IMR-90 (cell line): ENCODE measurements at regions not wholly inside any gene's neighbourhood (a gene's known extent, or its start where the extent isn't known, plus 50 kb on each side); places are given as distances from the start of the nearest gene placed in this dataset.
A peak's percentile ranks its signal among the peaks of the same experiment; 100 is the strongest.

Experiments
- ATAC-seq: fragments of 200-7000 bp; cut with Tn5 transposase; 2 replicates; pipeline ENCODE4 v1.9.1; 2020; ENCODE audit warnings: low read depth, mild to moderate bottlenecking, moderate library complexity
- BruUV-seq: library from RNA; stranded (reverse); fragments of 400-500 nt; replicated peaks from 2 replicates; lab custom pipeline; 2021; lab: Mats Ljungman, UMichigan
- CTCF ChIA-PET: fragments of 300-600 bp; formaldehyde crosslinking; extraction: SDS; loops from one replicate; lab custom pipeline; 2021; ENCODE audit warnings: antibody characterized with exemption; lab: Yijun Ruan, JAX
- POLR2A ChIA-PET: fragments of 300-600 bp; sonication (Branson Sonifier 250); formaldehyde crosslinking; loops from one replicate; lab custom pipeline; 2022; ENCODE audit warnings: antibody characterized with exemption; ENCODE audit not compliant: unreplicated experiment; lab: Charles Lee
- DNase-seq: peaks from one replicate; pipeline ENCODE4 v3.0.0; 2013
- H2AFZ ChIP-seq: replicated peaks from 2 replicates; pipeline ENCODE3; 2013; ENCODE audit warnings: low read length, mild to moderate bottlenecking; ENCODE audit not compliant: poor library complexity
- H2AK5ac ChIP-seq: 2 replicates; pipeline ENCODE4 v1.6.1; 2013; ENCODE audit warnings: low read depth, low read length, inconsistent platforms
- H2AK9ac ChIP-seq: replicated peaks from 2 replicates; pipeline ENCODE3; 2013; ENCODE audit warnings: mild to moderate bottlenecking, low read depth, low read length, moderate library complexity; ENCODE audit not compliant: poor library complexity
- H2BK120ac ChIP-seq: 2 replicates; pipeline ENCODE4 v1.6.1; 2013; ENCODE audit warnings: low read depth, low read length, inconsistent platforms
- H2BK15ac ChIP-seq: 3 replicates; pipeline ENCODE4 v1.6.1; 2013; ENCODE audit warnings: low read depth, low read length, inconsistent platforms
- H2BK20ac ChIP-seq: 2 replicates; pipeline ENCODE4 v1.6.1; 2013; ENCODE audit warnings: low read depth, mild to moderate bottlenecking, inconsistent platforms, low read length, moderate library complexity
- H2BK5ac ChIP-seq: 2 replicates; pipeline ENCODE4 v1.6.1; 2013; ENCODE audit warnings: mild to moderate bottlenecking, low read depth, low read length, inconsistent platforms; ENCODE audit not compliant: poor library complexity, severe bottlenecking
- H3K14ac ChIP-seq: replicated peaks from 2 replicates; pipeline ENCODE4 v1.6.1; 2013; ENCODE audit warnings: low read depth, low read length, inconsistent platforms
- H3K18ac ChIP-seq: 2 replicates; pipeline ENCODE4 v1.6.1; 2013; ENCODE audit warnings: low read depth, low read length, control low read depth
- H3K23ac ChIP-seq: 2 replicates; pipeline ENCODE4 v1.6.1; 2013; ENCODE audit warnings: low read depth, low read length, inconsistent platforms
- H3K27ac ChIP-seq: 2 replicates; pipeline ENCODE4 v1.5.1; 2013; ENCODE audit warnings: mild to moderate bottlenecking, control low read depth, low read length; ENCODE audit not compliant: insufficient read depth
- H3K27me3 ChIP-seq: 2 replicates; pipeline ENCODE4 v1.6.1; 2013; ENCODE audit warnings: low read length; ENCODE audit not compliant: control insufficient read depth, insufficient read depth
- H3K36me3 ChIP-seq: 2 replicates; pipeline ENCODE4 v1.6.1; 2013; ENCODE audit warnings: low read length, mixed read lengths; ENCODE audit not compliant: control insufficient read depth, insufficient read depth
- H3K4ac ChIP-seq: 2 replicates; pipeline ENCODE4 v1.6.1; 2013; ENCODE audit warnings: low read depth, low read length, inconsistent platforms
- H3K4me1 ChIP-seq: 2 replicates; pipeline ENCODE4 v1.6.1; 2013; ENCODE audit warnings: low read length, mixed read lengths; ENCODE audit not compliant: control insufficient read depth, insufficient read depth
- H3K4me2 ChIP-seq: 2 replicates; pipeline ENCODE4 v1.6.1; 2013; ENCODE audit warnings: low read depth, mild to moderate bottlenecking, control low read depth, low read length, moderate library complexity
- H3K4me3 ChIP-seq: 2 replicates; pipeline ENCODE4 v1.5.1; 2013; ENCODE audit warnings: low read depth, mild to moderate bottlenecking, control low read depth, low read length, moderate library complexity; ENCODE audit not compliant: insufficient read depth
- H3K56ac ChIP-seq: 2 replicates; pipeline ENCODE4 v1.6.1; 2013; ENCODE audit warnings: low read length, inconsistent platforms; ENCODE audit not compliant: insufficient read depth; ENCODE audit errors: extremely low read depth
- H3K79me1 ChIP-seq, 2 experiments: 2 replicates each; pipeline ENCODE4 v1.6.1; 2013; ENCODE audit warnings: low read length in 2 of 2, inconsistent platforms in 1 of 2, low read depth in 1 of 2
- H3K9ac ChIP-seq: 2 replicates; pipeline ENCODE4 v1.6.1; 2013; ENCODE audit warnings: low read depth, low read length, control low read depth
- H3K9me1 ChIP-seq: 2 replicates; pipeline ENCODE4 v1.6.1; 2013; ENCODE audit warnings: low read length, inconsistent platforms; ENCODE audit not compliant: insufficient read depth
- H3K9me3 ChIP-seq: 2 replicates; pipeline ENCODE4 v1.6.1; 2013; ENCODE audit warnings: low read length; ENCODE audit not compliant: control insufficient read depth, insufficient read depth
- H4K20me1 ChIP-seq: 2 replicates; pipeline ENCODE4 v1.6.1; 2013; ENCODE audit warnings: low read length, inconsistent platforms; ENCODE audit not compliant: insufficient read depth
- H4K5ac ChIP-seq: 2 replicates; pipeline ENCODE4 v1.6.1; 2013; ENCODE audit warnings: mild to moderate bottlenecking, low read depth, low read length, control low read depth
- H4K8ac ChIP-seq, 2 experiments: 2 replicates each; pipeline ENCODE4 v1.6.1; 2013; ENCODE audit warnings: low read depth in 2 of 2, low read length in 2 of 2, control low read depth in 1 of 2, inconsistent platforms in 1 of 2
- H4K91ac ChIP-seq: 2 replicates; pipeline ENCODE4 v1.6.1; 2013; ENCODE audit warnings: low read depth, low read length, inconsistent platforms; ENCODE audit not compliant: insufficient read depth
- CEBPB ChIP-seq: IDR thresholded peaks from 2 replicates; pipeline ENCODE4 v1.6.1; 2012; ENCODE audit warnings: low read depth, low read length, improper control_type of control experiment
- WGBS, 2 experiments: methylation state at CpG; one replicate each; pipeline versions ENCODE4 v1.1.5 to v1.1.7; 2013; ENCODE audit warnings: missing lambda C conversion rate in 2 of 2; ENCODE audit not compliant: insufficient read length in 1 of 2; ENCODE audit errors: extremely low coverage in 2 of 2; 5-methylcytosine and 5-hydroxymethylcytosine counted together
- dilution Hi-C: fragments of 300-500 bp; cut with HindIII; formaldehyde crosslinking; loops from one replicate; pipeline ENCODE4 v1.14.3; 2018; ENCODE audit warnings: low sequenced_read_pairs; ENCODE audit not compliant: unreplicated experiment
- in situ Hi-C: fragments of 300-500 bp; cut with MboI; formaldehyde crosslinking; loops from 3 replicates; pipeline ENCODE4 v1.14.3; 2019; ENCODE audit warnings: low sequenced_read_pairs, inconsistent platforms, mixed read lengths
- intact Hi-C: fragments of 100-400 bp; cut with micrococcal nuclease; formaldehyde crosslinking; loops from 2 replicates; pipeline ENCODE4 v1.10.0; 2022
- TF ChIP-seq, protein P1 (sequence below): fragments of 150-350 bp; IDR thresholded peaks from 2 replicates; pipeline ENCODE4 v1.6.1; 2016; ENCODE audit warnings: low read depth, mild to moderate bottlenecking, low read length, moderate library complexity, borderline replicate concordance

DNA sequence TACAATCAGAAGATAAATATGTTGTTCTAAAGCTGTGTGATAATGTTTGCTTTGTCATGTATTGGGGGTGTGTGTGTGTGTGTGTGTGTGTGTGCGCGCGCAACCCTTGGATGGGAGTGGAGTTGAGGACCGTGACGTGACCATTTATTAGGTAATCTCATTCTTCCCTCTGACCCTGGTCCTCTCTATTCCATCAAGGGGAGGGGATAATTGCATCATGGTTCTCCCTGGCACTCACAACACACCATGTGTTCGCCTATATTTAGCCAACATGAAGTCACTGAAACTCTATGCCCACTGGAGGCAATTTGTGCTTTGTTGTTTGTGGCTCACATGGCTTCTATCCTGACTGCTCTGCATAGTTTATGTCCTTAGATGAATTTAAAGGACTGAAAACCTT is 79.8 kb upstream of the LRPPRC start:
- no peak overlapping the region for H2BK5ac ChIP-seq
- no peak overlapping the region for H2BK120ac ChIP-seq
- H3K27ac ChIP-seq = no peak overlapping the region
- in situ Hi-C loops = loop anchor here (25.0 kb wide), 1 partner anchor 212 kb away; the partner anchor contains the start of gene SLC3A1
- WGBS, 2 experiments = no CpG with 5 or more reads among the region's 6 CpGs
- ATAC-seq = peak; percentile 61
- H3K4me2 ChIP-seq = no peak overlapping the region
- TF ChIP-seq, protein P1, sequence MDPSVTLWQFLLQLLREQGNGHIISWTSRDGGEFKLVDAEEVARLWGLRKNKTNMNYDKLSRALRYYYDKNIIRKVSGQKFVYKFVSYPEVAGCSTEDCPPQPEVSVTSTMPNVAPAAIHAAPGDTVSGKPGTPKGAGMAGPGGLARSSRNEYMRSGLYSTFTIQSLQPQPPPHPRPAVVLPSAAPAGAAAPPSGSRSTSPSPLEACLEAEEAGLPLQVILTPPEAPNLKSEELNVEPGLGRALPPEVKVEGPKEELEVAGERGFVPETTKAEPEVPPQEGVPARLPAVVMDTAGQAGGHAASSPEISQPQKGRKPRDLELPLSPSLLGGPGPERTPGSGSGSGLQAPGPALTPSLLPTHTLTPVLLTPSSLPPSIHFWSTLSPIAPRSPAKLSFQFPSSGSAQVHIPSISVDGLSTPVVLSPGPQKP = no peak
- peak; percentile 59 for TF ChIP-seq CEBPB
- H2BK20ac ChIP-seq = no peak overlapping the region
- H3K79me1 ChIP-seq = no peaks in the 10 kb centered on the region
- peak; percentile 52 for DNase-seq
- no peak overlapping the region for H2AK9ac ChIP-seq
- intact Hi-C loops = no loop called here
- no peaks in the 10 kb centered on the region for H3K9me3 ChIP-seq
- H2AK5ac ChIP-seq = no peak overlapping the region
- H3K4me3 ChIP-seq = no peak overlapping the region
- no peak overlapping the region for H3K23ac ChIP-seq
- no peak overlapping the region for H3K4ac ChIP-seq
- H3K9me1 ChIP-seq = no peaks in the 10 kb centered on the region
- ChIA-PET POLR2A (interaction anchor here (0.6 kb wide), 1 partner anchor 93 kb away, joined by 3 read pairs; no protein-coding TSS in a partner anchor), CTCF (no interaction called here)
- no peak overlapping the region for H4K91ac ChIP-seq
- H3K27me3 ChIP-seq = peaks cover 2% of the 10 kb centered on the region; the same call in 1 of the 2 replicates
- H2AFZ ChIP-seq = no peak overlapping the region
- H4K20me1 ChIP-seq = no peaks in the 10 kb centered on the region
- H2BK15ac ChIP-seq = no peak overlapping the region
- H3K18ac ChIP-seq = no peak overlapping the region
- no peak overlapping the region for H3K56ac ChIP-seq
- no peak overlapping the region for H3K9ac ChIP-seq
- no peaks in the 10 kb centered on the region for H3K36me3 ChIP-seq
- no TSS peak for BruUV-seq
- H4K8ac ChIP-seq = no peak overlapping the region
- no peaks in the 10 kb centered on the region for H3K4me1 ChIP-seq
- dilution Hi-C loops = no loop called here
- no peak overlapping the region for H4K5ac ChIP-seq
- H3K14ac ChIP-seq = no peak overlapping the region
